SU-DHL-6 (cell line): ENCODE measurements at regions not wholly inside any gene's neighbourhood (a gene's known extent, or its start where the extent isn't known, plus 50 kb on each side); places are given as distances from the start of the nearest gene placed in this dataset.

Experiments
- H2AFZ ChIP-seq: fragments of 200-600 bp; sonication (generic); 2 replicates; pipeline ENCODE4 v1.6.1; 2014; ENCODE audit warnings: low read depth, mild to moderate bottlenecking, moderate library complexity, mixed read lengths, antibody characterized with exemption, low read length; ENCODE audit not compliant: severe bottlenecking
- H3F3A ChIP-seq: fragments of 200-600 bp; shearing (Covaris generic); 2 replicates; pipeline ENCODE4 v1.6.0; 2016; ENCODE audit warnings: antibody characterized with exemption, mild to moderate bottlenecking; ENCODE audit not compliant: insufficient read depth
- H3K27ac ChIP-seq: fragments of 200-600 bp; sonication (generic); 2 replicates; pipeline ENCODE4 v1.5.1; 2016; ENCODE audit warnings: low read depth, mild to moderate bottlenecking, low read length, moderate library complexity, mixed read lengths
- H3K27me3 ChIP-seq: fragments of 200-600 bp; sonication (generic), shearing (Covaris generic); 2 replicates; pipeline ENCODE4 v1.6.0; 2014; ENCODE audit warnings: mild to moderate bottlenecking, low read length
- H3K36me3 ChIP-seq: fragments of 200-600 bp; sonication (generic); 2 replicates; pipeline ENCODE4 v1.6.1; 2014; ENCODE audit warnings: mild to moderate bottlenecking, low read length, mixed read lengths
- H3K4me2 ChIP-seq: fragments of 300-600, 200-600 bp; shearing (Covaris generic), sonication (generic); 2 replicates; pipeline ENCODE4 v1.6.0; 2014; ENCODE audit warnings: low read length, low read depth, mild to moderate bottlenecking; ENCODE audit not compliant: poor library complexity, severe bottlenecking
- H3K4me3 ChIP-seq: fragments of 200-600 bp; sonication (generic); 2 replicates; pipeline ENCODE4 v1.5.1; 2014; ENCODE audit warnings: antibody characterized with exemption, low read length, mild to moderate bottlenecking, mixed read lengths; ENCODE audit not compliant: insufficient read depth, poor library complexity, severe bottlenecking
- H3K79me2 ChIP-seq: fragments of 200-600 bp; sonication (generic); 2 replicates; pipeline ENCODE4 v1.6.1; 2014; ENCODE audit warnings: mild to moderate bottlenecking, low read length, moderate library complexity; ENCODE audit not compliant: insufficient read depth
- H3K9ac ChIP-seq: fragments of 200-600 bp; sonication (generic); 2 replicates; pipeline ENCODE4 v1.7.0; 2014; ENCODE audit warnings: mild to moderate bottlenecking, low read length
- H3K9me2 ChIP-seq: fragments of 200-600 bp; sonication (generic); replicated peaks from 2 replicates; pipeline ENCODE4 v1.6.1; 2014; ENCODE audit warnings: low read length; ENCODE audit not compliant: insufficient read depth
- H3K9me3 ChIP-seq: fragments of 200-600 bp; sonication (generic); 2 replicates; pipeline ENCODE4 v1.6.1; 2014; ENCODE audit warnings: low read length, mixed read lengths; ENCODE audit not compliant: insufficient read depth
- H4K20me1 ChIP-seq: fragments of 200-600 bp; sonication (generic); 2 replicates; pipeline ENCODE4 v1.6.1; 2014; ENCODE audit warnings: low read depth, mild to moderate bottlenecking, antibody characterized with exemption, low read length, moderate library complexity, mixed read lengths
- EZH2phosphoT487 ChIP-seq: fragments of 200-600 bp; sonication (generic), shearing (Covaris generic); conservative IDR thresholded peaks from 2 replicates; pipeline ENCODE4 v1.6.1; 2018; ENCODE audit warnings: mild to moderate bottlenecking, antibody characterized with exemption, low read length, moderate library complexity, mixed read lengths
- TF ChIP-seq, protein P1 (sequence below): fragments of 200-600 bp; sonication (generic); IDR thresholded peaks from one replicate; pipeline ENCODE4 v1.5.1; 2017; ENCODE audit warnings: antibody characterized with exemption, mild to moderate bottlenecking, low read length, moderate library complexity; ENCODE audit not compliant: insufficient read depth, poor library complexity, severe bottlenecking

DNA sequence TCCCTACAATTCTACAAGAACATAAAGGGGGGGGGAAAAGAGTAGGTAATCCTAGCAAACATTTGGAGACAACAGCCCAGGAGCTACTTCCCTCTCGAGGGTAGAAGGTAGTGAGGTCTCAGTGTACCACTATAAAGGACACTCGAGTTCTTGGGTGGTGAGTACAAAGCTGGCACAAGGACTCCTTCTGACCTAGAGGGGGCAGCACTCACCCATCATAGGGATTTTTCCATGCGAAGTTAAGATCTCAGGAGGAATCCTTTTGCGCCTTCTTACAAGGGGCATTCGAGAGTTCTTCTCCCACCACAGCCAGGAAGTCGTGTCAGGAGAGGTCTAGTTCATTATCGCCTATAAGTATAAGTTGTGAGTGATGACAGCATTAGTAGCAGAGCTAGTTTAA lies 200.2 kb upstream of the RBM19 start:
- H3K27ac ChIP-seq: no peak overlapping the region
- H3K9ac ChIP-seq: no peak overlapping the region
- H3K9me2 ChIP-seq: no peaks in the 10 kb centered on the region
- H2AFZ ChIP-seq: no peak overlapping the region
- no peak overlapping the region for H3K4me3 ChIP-seq
- H3K9me3 ChIP-seq: no peaks in the 10 kb centered on the region
- no peaks in the 10 kb centered on the region for H3F3A ChIP-seq
- no peaks in the 10 kb centered on the region for H3K27me3 ChIP-seq
- H4K20me1 ChIP-seq: no peaks in the 10 kb centered on the region
- no peaks in the 10 kb centered on the region for H3K36me3 ChIP-seq
- TF ChIP-seq EZH2phosphoT487: no peak
- TF ChIP-seq, protein P1, sequence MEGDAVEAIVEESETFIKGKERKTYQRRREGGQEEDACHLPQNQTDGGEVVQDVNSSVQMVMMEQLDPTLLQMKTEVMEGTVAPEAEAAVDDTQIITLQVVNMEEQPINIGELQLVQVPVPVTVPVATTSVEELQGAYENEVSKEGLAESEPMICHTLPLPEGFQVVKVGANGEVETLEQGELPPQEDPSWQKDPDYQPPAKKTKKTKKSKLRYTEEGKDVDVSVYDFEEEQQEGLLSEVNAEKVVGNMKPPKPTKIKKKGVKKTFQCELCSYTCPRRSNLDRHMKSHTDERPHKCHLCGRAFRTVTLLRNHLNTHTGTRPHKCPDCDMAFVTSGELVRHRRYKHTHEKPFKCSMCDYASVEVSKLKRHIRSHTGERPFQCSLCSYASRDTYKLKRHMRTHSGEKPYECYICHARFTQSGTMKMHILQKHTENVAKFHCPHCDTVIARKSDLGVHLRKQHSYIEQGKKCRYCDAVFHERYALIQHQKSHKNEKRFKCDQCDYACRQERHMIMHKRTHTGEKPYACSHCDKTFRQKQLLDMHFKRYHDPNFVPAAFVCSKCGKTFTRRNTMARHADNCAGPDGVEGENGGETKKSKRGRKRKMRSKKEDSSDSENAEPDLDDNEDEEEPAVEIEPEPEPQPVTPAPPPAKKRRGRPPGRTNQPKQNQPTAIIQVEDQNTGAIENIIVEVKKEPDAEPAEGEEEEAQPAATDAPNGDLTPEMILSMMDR: peak; percentile 45
- H3K4me2 ChIP-seq: no peak overlapping the region
- H3K79me2 ChIP-seq: no peaks in the 10 kb centered on the region

DNA sequence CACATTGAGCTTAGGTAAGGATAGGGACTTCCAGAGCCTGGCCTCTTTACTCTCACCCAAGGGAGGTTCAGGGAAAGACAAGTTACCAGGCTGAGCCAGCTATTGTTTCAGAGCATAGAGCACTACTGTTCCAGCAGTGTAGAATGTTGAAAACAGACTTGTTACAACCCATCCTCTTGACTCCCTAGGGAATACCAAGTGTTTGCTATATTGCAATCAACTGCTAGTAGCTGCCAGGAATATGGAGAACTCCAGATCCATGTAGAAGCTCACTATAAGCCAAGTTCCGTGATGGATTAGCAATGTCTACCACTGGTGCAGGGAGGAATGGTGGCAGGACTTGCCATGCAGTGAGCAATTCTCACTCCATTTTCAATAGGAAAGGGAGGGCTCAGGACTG lies 199.8 kb upstream of the RBM19 start:
- no peaks in the 10 kb centered on the region for H3K36me3 ChIP-seq

DNA sequence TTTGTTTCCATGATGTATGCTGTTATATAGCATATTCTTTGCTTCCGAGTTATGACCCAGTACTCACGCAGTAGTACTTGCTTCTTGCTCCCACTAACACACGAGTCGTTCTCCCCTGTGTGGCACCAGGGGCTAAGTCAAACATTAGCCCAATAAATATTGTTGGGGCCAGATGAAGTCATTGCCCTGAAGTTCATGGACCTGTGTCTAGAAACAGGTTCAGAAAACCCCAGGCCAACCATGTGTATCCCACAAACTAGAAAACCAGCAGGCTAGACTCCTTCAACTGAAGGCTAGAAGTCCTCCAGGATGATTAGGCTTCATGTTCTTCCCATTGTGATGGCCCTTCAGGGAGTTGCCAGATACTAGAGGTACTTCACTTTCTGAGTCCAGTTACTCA lies 198.2 kb upstream of the RBM19 start:
- TF ChIP-seq, protein P1: no peak
- no peak for TF ChIP-seq EZH2phosphoT487
- H3F3A ChIP-seq: no peaks in the 10 kb centered on the region
- H3K4me3 ChIP-seq: no peak overlapping the region
- no peaks in the 10 kb centered on the region for H3K9me3 ChIP-seq
- H3K36me3 ChIP-seq: no peaks in the 10 kb centered on the region
- H2AFZ ChIP-seq: no peak overlapping the region
- no peak overlapping the region for H3K4me2 ChIP-seq
- no peaks in the 10 kb centered on the region for H3K9me2 ChIP-seq
- no peaks in the 10 kb centered on the region for H3K27me3 ChIP-seq
- H3K79me2 ChIP-seq: no peaks in the 10 kb centered on the region
- no peaks in the 10 kb centered on the region for H4K20me1 ChIP-seq
- no peak overlapping the region for H3K27ac ChIP-seq
- no peak overlapping the region for H3K9ac ChIP-seq

More for the DNA sequence above, 199.8 kb upstream of the RBM19 start:
- Histone ChIP-seq H3K27me3 (no peaks in the 10 kb centered on the region), H3K4me3 (no peak overlapping the region), H3K79me2 (no peaks in the 10 kb centered on the region), H4K20me1 (no peaks in the 10 kb centered on the region), H3K9me3 (no peaks in the 10 kb centered on the region), H3K27ac (no peak overlapping the region), H3K4me2 (no peak overlapping the region), H3K9me2 (no peaks in the 10 kb centered on the region), H3F3A (no peaks in the 10 kb centered on the region), H3K9ac (no peak overlapping the region), H2AFZ (no peak overlapping the region)
- TF ChIP-seq EZH2phosphoT487: no peak
- TF ChIP-seq, protein P1: no peak
